ENCODE measurements at regions not wholly inside any gene's neighbourhood (a gene's known extent, or its start where the extent isn't known, plus 50 kb on each side); places are given as distances from the start of the nearest gene placed in this dataset.

DNA sequence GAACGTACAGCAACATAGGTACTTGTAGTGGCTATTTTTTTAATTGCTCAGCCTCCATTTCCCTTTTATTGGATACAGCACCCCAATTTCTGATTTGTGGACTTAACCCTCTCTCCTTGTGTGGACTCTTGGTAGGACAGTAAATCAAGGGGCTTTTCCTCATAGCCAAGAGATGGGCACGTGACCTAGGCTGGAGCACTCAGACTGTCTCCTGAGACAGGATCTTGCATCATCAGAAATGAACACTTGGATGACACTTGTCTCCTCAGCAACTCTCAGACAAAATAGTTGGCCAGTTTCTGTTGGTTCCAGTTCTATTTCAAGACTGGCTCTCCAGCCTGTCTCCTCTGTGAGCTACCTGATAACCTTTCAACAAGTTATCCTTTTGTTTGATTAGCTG lies 112.9 kb upstream of the ZNF678 start:
- DNase-seq (ENCODE audit: low read depth in 2 of 2), result no peak

- DNase-seq (ENCODE audit: low read depth in 2 of 2), result no peak
Measured at GRCh38 chr1:227449741-227450441, 113.5 kb upstream of the ZNF678 start.

DNA sequence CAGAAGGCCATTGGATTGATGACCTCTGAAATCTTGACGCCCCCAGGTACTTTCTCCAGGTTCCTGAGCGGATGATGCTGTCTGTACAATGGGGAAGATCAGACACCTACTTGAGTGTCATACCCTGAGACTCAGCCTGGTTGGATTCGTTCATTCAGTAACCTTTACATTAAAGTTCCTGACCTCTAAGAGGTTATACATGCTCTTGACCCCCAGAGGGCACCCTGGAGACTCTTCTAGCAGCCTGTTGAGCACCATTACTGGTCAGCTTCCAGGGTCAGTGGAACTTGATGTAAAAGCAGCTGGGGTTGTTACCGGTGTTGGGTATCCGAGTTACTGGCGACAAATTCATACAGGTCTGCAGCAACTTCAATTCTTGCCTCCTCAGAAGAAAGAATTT lies 114.3 kb upstream of the ZNF678 start:
- DNase-seq (ENCODE audit: low read depth in 2 of 2), result peak in 1 of 2 experiments; percentile 5

GRCh38 chr1:227447531-227447990 lies 115.8 kb upstream of the ZNF678 start:
- DNase-seq (ENCODE audit: low read depth in 2 of 2), result no peak

DNA sequence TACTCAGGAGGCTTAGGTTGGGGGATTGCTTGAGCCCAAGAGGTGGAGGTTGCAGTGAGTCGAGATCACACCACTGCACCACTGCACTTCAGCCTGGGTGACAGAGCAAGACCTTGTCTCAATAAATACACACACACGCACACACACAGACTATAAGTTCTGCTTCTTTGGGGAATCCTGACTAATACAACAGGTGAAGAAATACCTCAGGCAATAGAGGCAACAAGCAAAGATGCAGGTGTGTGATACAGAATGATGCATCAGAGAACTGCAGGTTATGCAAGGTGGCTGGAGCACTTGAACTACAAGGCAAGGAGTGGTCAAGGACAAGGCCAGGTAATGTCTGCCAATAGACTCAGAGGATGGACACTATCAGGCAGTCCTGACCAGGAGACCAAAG lies 117.6 kb upstream of the ZNF678 start:
- DNase-seq (ENCODE audit: low read depth in 2 of 2), result no peak

GRCh38 chr1:227445092-227445674 lies 118.2 kb upstream of the ZNF678 start:
- DNase-seq (ENCODE audit: low read depth in 2 of 2), result no peak

DNA sequence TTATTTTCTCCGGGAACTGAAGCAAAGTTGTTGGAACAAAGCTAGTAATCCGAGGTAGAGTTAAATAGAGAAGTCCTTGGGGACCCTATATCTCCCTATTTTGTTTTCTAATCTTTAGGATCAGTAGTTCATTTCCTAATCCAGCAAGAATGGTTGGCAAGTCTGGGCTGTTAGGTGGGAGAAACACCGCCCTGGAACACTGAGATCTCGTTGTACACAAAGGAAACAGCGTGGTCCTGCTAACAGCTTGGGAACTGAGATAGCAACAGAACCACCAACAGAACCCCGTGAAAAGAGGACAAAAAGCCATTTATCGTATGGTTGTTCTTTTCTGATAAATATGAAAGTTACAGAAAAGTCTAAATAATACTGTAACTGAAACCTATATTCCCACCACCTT lies 121.9 kb upstream of the CDC42BPA start:
- DNase-seq (ENCODE audit: low read depth in 2 of 2), result no peak

DNA sequence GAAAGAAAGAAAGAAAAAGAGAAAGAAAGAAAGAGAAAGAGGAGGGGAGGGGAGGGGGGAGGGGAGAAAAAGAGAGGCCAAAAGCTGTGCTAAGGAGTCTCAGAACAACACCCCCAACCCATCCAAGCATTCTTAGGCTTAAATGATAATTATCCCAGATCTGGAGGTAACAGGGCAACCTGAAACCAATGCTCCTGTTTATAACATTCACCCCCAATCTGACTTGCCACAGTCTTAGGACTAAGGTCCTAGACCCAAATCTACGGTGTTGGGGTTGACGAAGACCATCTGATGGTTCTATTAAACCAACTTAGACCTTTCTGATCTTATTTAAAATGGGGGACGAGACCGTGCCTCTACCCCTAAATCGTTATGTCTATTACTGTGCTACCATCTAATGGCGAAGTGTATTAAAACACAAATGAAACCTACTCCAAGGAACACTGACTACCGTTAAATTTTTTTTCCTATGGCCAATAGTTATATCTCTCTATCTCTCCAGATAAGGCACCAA lies 119.3 kb upstream of the CDC42BPA start:
- DNase-seq (ENCODE audit: low read depth in 2 of 2), result no peak

DNA sequence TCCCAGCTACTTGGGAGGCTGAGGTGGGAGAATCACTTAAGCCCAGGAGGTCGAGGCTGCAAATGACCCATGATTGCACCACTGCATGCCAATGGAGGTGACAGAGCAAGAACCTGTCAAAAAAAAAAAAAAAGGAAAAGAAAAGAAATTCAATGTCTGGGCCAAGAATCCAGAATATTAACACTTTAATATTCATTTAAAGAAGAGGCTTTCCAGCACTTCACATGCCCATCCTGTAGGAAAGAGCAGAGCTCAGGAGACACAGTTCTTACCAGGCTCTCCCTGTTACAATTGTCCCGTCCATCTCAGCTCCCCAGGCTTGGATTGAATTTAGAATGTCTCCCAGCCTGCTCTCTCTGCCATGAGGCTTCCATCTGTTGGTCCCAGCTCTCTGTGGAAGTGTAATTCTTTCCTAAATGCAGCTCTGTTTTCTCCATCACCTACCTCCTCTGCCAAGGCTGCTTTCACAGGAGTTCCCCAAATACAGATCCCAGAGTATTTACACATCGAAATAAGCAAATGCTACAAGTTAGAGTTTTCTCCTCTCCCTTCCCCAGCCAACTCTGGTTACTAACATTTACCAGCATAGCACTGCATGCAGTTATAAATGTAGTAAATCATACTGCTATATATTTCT lies 116.6 kb upstream of the CDC42BPA start:
- no peak for DNase-seq (ENCODE audit: low read depth in 2 of 2)

GRCh38 chr1:227433663-227434341 lies 115.5 kb upstream of the CDC42BPA start:
- DNase-seq (ENCODE audit: low read depth in 2 of 2), result no peak

DNA sequence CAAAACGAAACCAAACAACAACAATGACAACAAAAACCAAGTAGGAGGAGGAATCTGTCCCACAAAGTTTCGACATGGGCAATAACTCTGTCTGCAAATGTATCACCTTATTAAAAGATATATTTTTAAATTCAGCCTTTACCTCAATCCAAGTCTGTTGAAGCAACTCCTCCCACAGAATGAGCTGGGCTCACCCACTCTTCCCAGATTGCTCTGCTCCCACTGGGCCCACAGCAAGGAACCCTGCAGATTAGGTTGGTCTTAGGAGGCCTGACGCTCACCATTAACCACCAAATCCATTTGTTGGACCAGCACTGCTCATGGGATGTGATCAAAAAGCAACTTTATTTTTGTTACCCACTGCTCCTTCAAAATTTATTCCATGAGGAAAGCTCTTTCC lies 114.7 kb upstream of the CDC42BPA start:
- DNase-seq (ENCODE audit: low read depth in 2 of 2), result no peak

- DNase-seq (ENCODE audit: low read depth in 2 of 2), result no peak
Measured at GRCh38 chr1:227432181-227432535, 113.9 kb upstream of the CDC42BPA start.

DNA sequence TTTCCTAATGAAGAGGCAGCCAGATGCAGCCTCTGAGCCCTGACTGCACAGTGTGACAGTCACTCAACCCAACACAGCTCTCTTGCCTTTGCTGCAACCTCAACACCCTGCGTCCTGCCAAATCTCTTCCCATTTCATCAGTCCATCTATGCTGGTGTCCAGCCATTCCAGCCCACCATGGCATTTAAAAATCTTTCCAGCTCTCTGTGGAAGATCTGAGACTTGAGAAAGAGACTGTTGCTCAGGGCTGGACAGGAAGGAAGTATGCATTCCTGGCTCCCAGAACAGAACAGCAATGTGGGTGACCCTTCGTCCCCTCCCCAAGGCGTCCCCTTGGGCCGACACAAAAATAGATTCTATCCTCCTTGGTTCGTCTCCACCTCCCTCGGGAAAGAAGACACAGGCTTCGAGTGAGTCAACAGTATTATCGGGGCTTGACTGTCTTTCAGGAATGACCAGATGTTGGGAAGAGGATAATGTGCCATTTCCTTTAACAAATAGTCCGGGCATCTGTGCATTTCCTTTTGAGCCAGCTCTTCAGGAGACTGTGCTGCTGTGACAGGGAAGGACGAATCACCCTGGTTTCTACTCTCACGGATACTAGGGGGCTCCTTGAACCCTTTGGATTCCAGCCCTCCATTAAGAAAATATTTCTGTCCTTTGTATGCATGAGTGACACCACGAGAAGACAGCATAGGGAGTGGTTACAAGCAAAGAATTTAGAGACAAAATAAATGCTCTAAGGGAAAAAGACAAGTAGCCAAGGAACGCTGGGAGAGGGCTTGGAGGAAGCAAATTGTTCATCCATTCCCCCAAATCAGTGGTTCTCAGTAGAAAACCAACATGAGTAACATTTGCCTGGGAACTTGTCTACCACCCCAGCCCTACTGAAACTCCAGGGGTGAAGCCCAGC lies 111.4 kb upstream of the CDC42BPA start:
- DNase-seq (ENCODE audit: low read depth in 2 of 2), result no peak

GRCh38 chr1:227428803-227429202 lies 110.5 kb upstream of the CDC42BPA start:
- no peak for DNase-seq (ENCODE audit: low read depth in 2 of 2)

DNA sequence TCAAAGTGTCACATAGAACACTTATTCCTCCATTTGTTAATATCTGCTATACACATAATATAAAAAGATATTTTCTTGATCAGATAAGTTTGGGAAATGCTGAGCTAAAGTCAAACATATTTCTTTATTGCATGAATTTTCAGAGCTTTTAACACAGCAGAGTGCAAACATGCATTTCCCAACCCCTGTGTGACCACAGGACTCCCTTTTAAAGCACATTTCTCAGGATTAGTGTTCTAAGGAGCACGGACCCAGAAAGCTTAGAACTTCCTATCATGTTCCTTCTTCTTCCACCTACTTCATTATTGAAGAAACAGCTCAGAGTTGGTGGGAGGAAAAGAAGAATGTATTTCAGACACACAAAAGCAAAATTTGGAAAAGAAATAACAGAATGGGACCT lies 109.1 kb upstream of the CDC42BPA start:
- DNase-seq (ENCODE audit: low read depth in 2 of 2), result no peak

- no peak for DNase-seq (ENCODE audit: low read depth in 2 of 2)
Measured at GRCh38 chr1:227424953-227425352, 106.7 kb upstream of the CDC42BPA start.

DNA sequence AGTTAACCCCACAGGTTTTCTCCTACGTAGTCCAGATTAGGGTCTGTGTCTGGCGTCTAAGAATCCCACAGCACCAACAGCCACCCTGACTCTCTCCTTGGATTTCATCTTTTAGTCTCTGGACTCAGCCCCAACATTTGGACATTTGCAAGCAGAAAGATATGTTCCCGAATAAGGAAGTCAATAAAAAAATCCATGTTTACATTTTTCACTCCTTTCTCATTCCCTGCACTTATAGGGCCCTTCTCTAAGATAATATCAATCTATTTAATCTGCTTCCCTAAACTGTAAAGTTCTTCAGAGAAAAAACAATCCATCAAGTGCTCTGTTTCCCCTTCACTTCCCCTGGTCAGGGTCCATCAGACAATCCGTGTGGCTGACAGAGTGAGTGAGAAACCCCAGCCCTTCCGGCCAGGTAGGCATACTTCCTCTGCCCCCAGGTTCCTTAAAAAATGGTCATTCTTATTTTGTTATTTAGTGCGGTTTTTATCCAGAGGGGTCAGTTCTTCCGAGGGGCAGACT lies 105.9 kb upstream of the CDC42BPA start:
- DNase-seq (ENCODE audit: low read depth in 2 of 2), result no peak

DNA sequence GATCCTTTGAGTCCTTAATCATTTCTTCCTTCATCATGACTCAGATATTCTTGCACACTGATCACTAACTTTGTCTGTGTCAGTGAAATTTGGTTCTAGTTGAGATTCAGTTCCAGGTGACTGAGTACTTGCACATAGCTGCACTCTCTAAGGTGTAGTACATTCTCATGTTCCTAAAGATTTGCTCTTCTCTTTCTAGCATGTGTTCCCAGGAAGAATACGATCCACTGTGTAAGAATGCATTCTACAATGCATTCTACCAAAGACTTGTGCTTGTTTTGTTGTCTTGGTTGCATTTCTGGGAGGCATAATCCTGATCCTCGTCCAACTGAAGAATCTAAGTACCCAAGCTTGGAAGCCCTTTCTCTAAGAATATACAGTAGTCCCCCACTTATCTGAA lies 104.3 kb upstream of the CDC42BPA start:
- no peak for DNase-seq (ENCODE audit: low read depth in 2 of 2)

DNA sequence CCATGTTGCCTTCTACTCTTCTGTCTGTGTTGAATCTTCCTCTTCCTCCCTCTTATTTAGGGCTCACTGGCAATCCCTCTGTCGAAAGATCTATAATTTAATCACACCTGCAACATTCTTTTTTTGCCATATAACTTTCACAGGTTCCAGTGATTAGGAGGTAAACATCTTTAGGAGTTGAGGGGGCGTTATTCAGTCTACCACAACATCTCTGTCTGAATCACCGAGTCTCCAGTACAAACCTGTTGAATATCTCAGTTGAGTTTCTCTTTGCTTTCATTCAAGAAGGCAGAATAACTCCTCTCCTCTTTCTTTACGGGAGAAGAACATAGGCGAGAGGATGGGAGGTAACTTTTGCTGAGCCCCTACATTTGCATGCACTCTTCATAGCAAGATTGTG lies 101.9 kb upstream of the CDC42BPA start:
- DNase-seq (ENCODE audit: low read depth in 2 of 2), result no peak

GRCh38 chr1:227417756-227418480 lies 99.6 kb upstream of the CDC42BPA start:
- no peak for DNase-seq (ENCODE audit: low read depth in 2 of 2)

Data from stimulated activated CD4-positive, alpha-beta T cell treated with anti-CD3 and anti-CD28 coated beads, Interleukin-12 subunit alpha, Interleukin-12 subunit beta, amount 100 ng/mL, for 24 hours (primary cell).